H1 (cell line): ENCODE measurements at regions not wholly inside any gene's neighbourhood (a gene's known extent, or its start where the extent isn't known, plus 50 kb on each side); places are given as distances from the start of the nearest gene placed in this dataset.

Experiments used
- CHD1 ChIP-seq: IDR thresholded peaks from 2 replicates; pipeline ENCODE4 v1.6.1; 2012; ENCODE audit warnings: low read depth, low read length, improper control_type of control experiment
- EZH2 ChIP-seq: fragments of 200-600 bp; sonication (generic); IDR thresholded peaks from 2 replicates; pipeline ENCODE4 v1.7.1; 2012; ENCODE audit warnings: low read depth, mild to moderate bottlenecking, moderate library complexity, low read length, inconsistent platforms; ENCODE audit not compliant: severe bottlenecking
- POU5F1 ChIP-seq: IDR thresholded peaks from 2 replicates; pipeline ENCODE4 v1.6.1; 2011; ENCODE audit warnings: low read depth, mild to moderate bottlenecking, low read length, moderate library complexity
- SAP30 ChIP-seq: fragments of 300-600 bp; sonication (generic); IDR thresholded peaks from 2 replicates; pipeline ENCODE4 v1.7.1; 2012; ENCODE audit warnings: low read length, moderate library complexity, mild to moderate bottlenecking, inconsistent platforms; ENCODE audit not compliant: insufficient read depth, insufficient replicate concordance
- TBP ChIP-seq: IDR thresholded peaks from 2 replicates; pipeline ENCODE4 v1.6.1; 2011; ENCODE audit warnings: low read depth, low read length, improper control_type of control experiment

DNA sequence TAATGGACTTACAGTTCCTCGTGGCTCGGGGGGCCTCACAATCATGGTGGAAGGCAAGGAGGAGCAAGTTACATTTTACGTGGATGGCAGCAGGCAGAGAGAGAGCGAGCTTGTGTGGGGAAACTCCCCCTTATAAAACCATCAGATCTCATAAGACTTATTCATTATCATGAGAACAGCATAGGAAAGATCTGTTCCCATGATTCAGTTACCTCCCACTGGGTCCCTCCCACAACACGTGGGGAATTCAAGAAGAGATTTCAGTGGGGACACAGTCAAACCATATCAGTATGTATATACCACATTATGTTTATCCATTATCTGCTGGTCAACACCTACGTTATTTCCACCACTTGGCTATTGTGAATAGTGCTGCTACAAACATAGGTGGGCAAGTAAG lies 352.3 kb upstream of the B3GALT2 start (continued):
- TF ChIP-seq POU5F1 (no peak), TBP (no peak), EZH2 (no peak), SAP30 (no peak), CHD1 (no peak)
